AG04449 (cell line): ENCODE measurements at regions not wholly inside any gene's neighbourhood (a gene's known extent, or its start where the extent isn't known, plus 50 kb on each side); places are given as distances from the start of the nearest gene placed in this dataset.

ENCODE experiments used
- CTCF ChIA-PET: fragments of 350-600 bp; formaldehyde crosslinking; extraction: SDS; loops from one replicate; lab custom pipeline; 2021; ENCODE audit warnings: antibody characterized with exemption; lab: Yijun Ruan, JAX
- POLR2A ChIA-PET: fragments of 400-600, 350-600 bp; formaldehyde crosslinking; extraction: SDS; loops from one replicate; lab custom pipeline; 2020; ENCODE audit warnings: antibody characterized with exemption, inconsistent platforms; lab: Yijun Ruan, JAX
- DNase-seq: peaks from one replicate; pipeline ENCODE4 v3.0.0-alpha.2; 2010; ENCODE audit warnings: low read depth, low spot score
- H3K4me3 ChIP-seq: 2 replicates; pipeline ENCODE4 v1.5.1; 2011; ENCODE audit warnings: low read depth, mild to moderate bottlenecking, control low read depth, low read length
- CTCF ChIP-seq: IDR thresholded peaks from one replicate; pipeline ENCODE4 v1.5.1; 2011; ENCODE audit warnings: mild to moderate bottlenecking, moderate library complexity, low read length, control low read depth, inconsistent platforms; ENCODE audit not compliant: insufficient read depth; ENCODE audit errors: missing control alignments

- POLR2A ChIA-PET, result no interaction called here
- no peak for DNase-seq
- no peak for TF ChIP-seq CTCF
- CTCF ChIA-PET, result interaction anchor here (1.0 to 1.5 kb wide), 2 partner anchors 15 to 24 kb away, joined by 3 read pairs; no protein-coding TSS in a partner anchor
- no peak overlapping the region for H3K4me3 ChIP-seq
Observed at GRCh38 chr1:201589186-201589585, 50.3 kb downstream of the NAV1 start.

GRCh38 chr1:201590474-201590873 is 51.5 kb downstream of the NAV1 start:
- CTCF ChIA-PET, result interaction anchor here (1.6 kb wide), 1 partner anchor 12 kb away, joined by 7 read pairs; no protein-coding TSS in a partner anchor
- DNase-seq, result no peak
- no peak overlapping the region for H3K4me3 ChIP-seq
- POLR2A ChIA-PET, result no interaction called here
- no peak for TF ChIP-seq CTCF

GRCh38 chr1:201591348-201591747 is 52.4 kb downstream of the NAV1 start:
- no peak overlapping the region for H3K4me3 ChIP-seq
- CTCF ChIA-PET, result interaction anchor here (1.1 to 1.6 kb wide), 2 partner anchors 11 to 37 kb away, joined by 3 to 7 read pairs; no protein-coding TSS in a partner anchor
- TF ChIP-seq CTCF, result no peak
- POLR2A ChIA-PET, result no interaction called here
- no peak for DNase-seq

- H3K4me3 ChIP-seq, result no peak overlapping the region
- POLR2A ChIA-PET, result interaction anchor here (0.5 to 3.0 kb wide), 2 partner anchors 30 to 174 kb away, joined by 3 to 9 read pairs; no protein-coding TSS in a partner anchor
- CTCF ChIA-PET, result interaction anchor here (1.1 to 1.6 kb wide), 2 partner anchors 10 to 36 kb away, joined by 3 to 7 read pairs; no protein-coding TSS in a partner anchor
- TF ChIP-seq CTCF, result no peak
- DNase-seq, result no peak
Observed at GRCh38 chr1:201591981-201592380, 53.1 kb downstream of the NAV1 start.

- peak; percentile 97 for DNase-seq
- CTCF ChIA-PET, result interaction anchor here (1.4 to 3.2 kb wide), 2 partner anchors 34 to 116 kb away, joined by 3 to 15 read pairs; no protein-coding TSS in a partner anchor
- H3K4me3 ChIP-seq, result no peak overlapping the region
- POLR2A ChIA-PET, result interaction anchor here (1.0 to 3.0 kb wide), 8 partner anchors 9 to 120 kb away, joined by 3 to 19 read pairs (median 5); no protein-coding TSS in a partner anchor
- TF ChIP-seq CTCF, result no peak
Observed at GRCh38 chr1:201593200-201593921, 54.4 kb downstream of the NAV1 start.
